Duodenal mucosa (tissue), 2 donors: ENCODE measurements at regions not wholly inside any gene's neighbourhood (a gene's known extent, or its start where the extent isn't known, plus 50 kb on each side); places are given as distances from the start of the nearest gene placed in this dataset.

Experiments
- H3K27ac ChIP-seq: one replicate; pipeline ENCODE4 v1.7.0; 2013; ENCODE audit warnings: low read depth, low read length
- H3K27me3 ChIP-seq, 2 donors: one replicate each; pipeline ENCODE4 v1.7.0; 2013; ENCODE audit warnings: low read length in 2 of 2, control low read depth in 1 of 2; ENCODE audit not compliant: insufficient read depth in 2 of 2, control insufficient read depth in 1 of 2
- H3K36me3 ChIP-seq, 2 donors: one replicate each; pipeline ENCODE4 v1.7.0; 2013; ENCODE audit warnings: low read length in 2 of 2, control low read depth in 1 of 2; ENCODE audit not compliant: insufficient read depth in 2 of 2, control insufficient read depth in 1 of 2
- H3K4me1 ChIP-seq, 2 donors: one replicate each; pipeline ENCODE4 v1.7.0; 2013; ENCODE audit warnings: low read length in 2 of 2, control low read depth in 1 of 2; ENCODE audit not compliant: insufficient read depth in 2 of 2, control insufficient read depth in 1 of 2
- H3K4me3 ChIP-seq, 2 donors: one replicate each; pipeline ENCODE4 v1.7.0; 2013; ENCODE audit warnings: low read length in 2 of 2, low read depth in 1 of 2
- H3K9ac ChIP-seq, 2 donors: one replicate each; pipeline ENCODE4 v1.7.0; 2013; ENCODE audit warnings: low read length in 2 of 2, low read depth in 1 of 2
- H3K9me3 ChIP-seq, 2 donors: one replicate each; pipeline ENCODE4 v1.7.0; 2013; ENCODE audit warnings: low read length in 2 of 2, control low read depth in 1 of 2; ENCODE audit not compliant: control insufficient read depth in 1 of 2

DNA sequence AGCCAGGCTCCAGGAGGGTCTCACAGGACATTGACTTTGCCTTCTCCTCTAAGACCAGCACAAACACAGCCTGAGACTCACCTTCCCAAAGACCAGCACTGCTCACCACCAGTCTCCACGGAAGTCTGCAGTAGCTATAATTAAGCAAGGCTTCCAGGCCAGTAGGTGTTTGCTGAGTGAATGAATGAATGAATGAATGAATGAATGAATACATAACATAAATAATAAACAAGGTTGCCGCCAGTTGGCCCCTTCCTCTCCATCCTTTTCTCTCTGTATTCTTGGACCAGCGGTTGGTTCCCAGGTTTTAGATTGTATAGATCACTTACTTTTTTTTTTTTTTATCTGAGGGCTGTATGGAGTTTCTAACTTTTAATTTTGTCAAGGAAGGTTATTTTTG is 222.4 kb upstream of the ID2 start:
- Histone ChIP-seq H3K9me3 (no peaks in the 10 kb centered on the region), H3K4me3 (no peak overlapping the region), H3K27ac (no peak overlapping the region), H3K9ac (no peak overlapping the region), H3K27me3 (no peaks in the 10 kb centered on the region), H3K4me1 (peaks cover 24% of the 10 kb centered on the region in 2 donors), H3K36me3 (no peaks in the 10 kb centered on the region)

DNA sequence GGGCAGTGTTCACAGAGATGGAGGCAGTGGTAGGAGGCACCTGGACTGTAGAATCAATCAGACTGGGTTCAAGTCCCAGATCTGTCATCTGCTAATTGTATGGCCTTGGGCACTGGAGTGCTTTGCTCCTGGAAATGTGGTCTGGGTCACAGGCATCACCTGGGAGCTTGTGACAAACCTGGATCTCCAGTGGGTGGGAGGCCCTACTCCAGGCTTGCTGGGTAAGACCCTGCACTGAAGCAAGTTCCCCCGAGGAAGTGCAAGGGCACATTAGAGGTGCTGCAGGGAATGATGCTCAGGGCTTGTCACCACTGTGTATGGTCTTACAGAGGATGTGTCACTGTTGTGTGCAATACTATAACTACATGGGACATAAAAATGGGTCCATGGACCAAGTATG is 220.5 kb upstream of the ID2 start:
- H3K36me3 ChIP-seq, result no peaks in the 10 kb centered on the region
- H3K27me3 ChIP-seq, result no peaks in the 10 kb centered on the region
- no peak overlapping the region for H3K9ac ChIP-seq
- no peaks in the 10 kb centered on the region for H3K9me3 ChIP-seq
- no peak overlapping the region for H3K4me3 ChIP-seq
- no peak overlapping the region for H3K27ac ChIP-seq
- peaks cover 18 to 22% of the 10 kb centered on the region in 2 donors for H3K4me1 ChIP-seq

DNA sequence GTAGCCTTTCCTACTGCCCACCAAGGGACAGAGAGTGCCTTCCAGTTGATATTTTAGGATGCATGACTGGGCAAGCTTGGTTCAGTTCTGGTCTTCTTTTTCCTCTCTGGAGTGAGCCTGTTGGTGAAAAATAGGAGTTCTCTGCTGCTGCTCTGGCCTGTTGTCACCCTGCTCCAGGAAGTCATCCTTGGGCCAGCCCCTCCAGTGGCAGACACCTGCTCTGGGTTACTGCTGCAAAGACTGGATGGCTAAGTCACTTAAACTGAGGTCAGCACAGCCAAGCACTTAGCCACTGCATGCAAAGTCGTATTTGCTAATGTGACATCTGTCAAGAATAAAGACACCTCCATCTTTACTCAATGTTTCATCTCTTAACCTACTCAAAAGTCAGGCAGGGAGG is 219.6 kb upstream of the ID2 start:
- H3K9me3 ChIP-seq, result no peaks in the 10 kb centered on the region
- H3K27ac ChIP-seq, result no peak overlapping the region
- H3K4me3 ChIP-seq, result no peak overlapping the region
- peaks cover 11 to 16% of the 10 kb centered on the region in 2 donors for H3K4me1 ChIP-seq
- H3K36me3 ChIP-seq, result no peaks in the 10 kb centered on the region
- no peak overlapping the region for H3K9ac ChIP-seq
- no peaks in the 10 kb centered on the region for H3K27me3 ChIP-seq

DNA sequence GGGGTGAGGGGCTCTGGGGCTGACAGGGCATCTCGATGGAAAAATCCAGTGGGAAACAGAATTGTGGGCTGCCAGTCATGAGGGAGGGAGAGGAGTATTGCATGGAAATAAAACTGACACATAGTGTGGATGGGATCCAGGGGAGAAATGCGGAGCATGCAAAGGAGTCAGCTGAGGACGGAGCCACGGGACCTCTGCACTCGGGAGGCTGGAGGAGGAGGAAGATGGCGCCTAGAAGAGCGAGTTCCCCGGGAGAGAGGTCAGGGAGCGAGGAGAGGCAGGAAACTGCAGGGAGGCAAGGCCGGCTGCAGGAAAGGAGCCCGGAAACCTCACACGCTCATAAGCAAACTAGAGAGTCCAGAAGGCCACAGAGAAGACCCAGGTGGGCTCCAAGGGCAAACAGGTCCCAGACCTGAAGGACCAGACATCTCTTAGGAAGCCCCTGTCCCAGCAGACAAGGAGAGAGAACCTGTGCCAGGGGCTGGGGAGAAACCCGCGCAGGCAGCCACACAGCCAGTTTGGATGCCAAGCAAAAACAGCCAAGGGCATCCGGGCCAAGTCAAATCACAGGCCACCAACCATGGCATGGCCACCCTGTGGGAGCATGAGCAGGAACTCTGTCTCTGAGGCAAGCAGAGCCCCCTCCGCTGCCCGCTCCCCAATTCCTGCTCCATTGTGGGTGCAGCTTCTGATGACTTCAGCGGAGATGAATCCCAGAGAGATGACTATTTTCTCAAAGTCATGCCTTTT is 218.8 kb upstream of the ID2 start:
- Histone ChIP-seq H3K27ac (no peak overlapping the region), H3K9ac (no peak overlapping the region), H3K36me3 (no peaks in the 10 kb centered on the region), H3K4me3 (no peak overlapping the region), H3K9me3 (no peaks in the 10 kb centered on the region), H3K27me3 (no peaks in the 10 kb centered on the region), H3K4me1 (peaks cover 6 to 10% of the 10 kb centered on the region in 2 donors)

DNA sequence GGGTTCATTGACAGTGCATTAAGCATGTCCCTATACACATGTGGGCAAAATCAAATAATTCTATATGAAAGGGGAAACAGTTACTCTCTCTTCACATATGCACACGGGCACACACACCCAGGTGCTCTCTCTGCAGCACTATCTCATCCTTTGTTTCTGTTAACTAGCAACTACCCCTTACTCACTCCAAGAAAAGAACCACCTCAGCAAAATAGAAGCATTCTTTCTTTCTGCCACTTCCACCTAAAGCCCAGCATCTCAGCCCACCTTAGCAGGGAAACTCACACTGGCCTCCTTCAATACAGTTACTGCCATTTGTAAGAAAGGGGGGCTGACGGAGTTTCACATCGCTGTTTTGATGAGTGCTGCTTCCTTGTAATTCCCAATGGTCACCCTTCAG is 216.3 kb upstream of the ID2 start:
- no peaks in the 10 kb centered on the region for H3K27me3 ChIP-seq
- no peak overlapping the region for H3K9ac ChIP-seq
- H3K4me1 ChIP-seq, result no peaks in the 10 kb centered on the region
- no peaks in the 10 kb centered on the region for H3K36me3 ChIP-seq
- H3K27ac ChIP-seq, result no peak overlapping the region
- no peak overlapping the region for H3K4me3 ChIP-seq
- no peaks in the 10 kb centered on the region for H3K9me3 ChIP-seq

DNA sequence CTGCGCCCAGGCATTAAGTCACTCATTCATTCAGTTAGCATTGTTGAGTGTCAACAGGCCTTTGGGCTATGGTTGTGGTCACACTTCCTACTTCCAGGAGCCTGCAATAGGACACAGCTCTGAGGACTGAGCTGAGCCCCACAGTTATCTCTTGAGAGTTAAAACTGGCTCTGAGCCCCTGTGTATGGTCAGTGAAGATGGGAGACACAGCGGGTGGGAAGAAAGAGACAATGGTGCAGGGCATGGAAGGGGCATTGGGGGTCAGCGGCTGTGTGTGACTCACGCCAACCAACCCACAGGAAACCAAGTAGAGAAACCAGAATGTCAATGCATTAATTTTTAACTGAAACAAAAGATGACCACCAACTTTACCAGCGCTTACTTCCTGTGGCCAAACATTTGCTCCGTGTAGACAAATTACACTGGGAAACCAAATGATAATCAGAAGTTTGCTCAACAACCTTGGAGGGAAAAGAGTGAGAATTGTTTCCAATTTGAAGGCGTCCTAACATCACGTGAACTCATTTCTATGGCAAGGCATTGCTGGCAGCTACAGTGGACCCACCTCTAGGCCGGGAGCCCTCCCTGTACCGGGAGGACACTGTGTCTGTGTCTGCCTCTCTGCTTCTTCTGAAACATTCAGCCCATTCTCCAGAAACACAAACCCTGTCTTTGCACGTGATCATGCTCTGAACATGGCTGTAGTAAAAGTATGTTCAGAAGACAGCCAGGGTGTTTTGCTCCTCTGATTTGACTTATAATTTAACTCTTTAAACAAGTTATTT is 212.0 kb upstream of the ID2 start:
- Histone ChIP-seq H3K9ac (no peak overlapping the region), H3K27me3 (no peaks in the 10 kb centered on the region), H3K4me3 (no peak overlapping the region), H3K27ac (no peak overlapping the region), H3K36me3 (no peaks in the 10 kb centered on the region), H3K4me1 (peaks cover 20 to 29% of the 10 kb centered on the region in 2 donors), H3K9me3 (no peaks in the 10 kb centered on the region)

DNA sequence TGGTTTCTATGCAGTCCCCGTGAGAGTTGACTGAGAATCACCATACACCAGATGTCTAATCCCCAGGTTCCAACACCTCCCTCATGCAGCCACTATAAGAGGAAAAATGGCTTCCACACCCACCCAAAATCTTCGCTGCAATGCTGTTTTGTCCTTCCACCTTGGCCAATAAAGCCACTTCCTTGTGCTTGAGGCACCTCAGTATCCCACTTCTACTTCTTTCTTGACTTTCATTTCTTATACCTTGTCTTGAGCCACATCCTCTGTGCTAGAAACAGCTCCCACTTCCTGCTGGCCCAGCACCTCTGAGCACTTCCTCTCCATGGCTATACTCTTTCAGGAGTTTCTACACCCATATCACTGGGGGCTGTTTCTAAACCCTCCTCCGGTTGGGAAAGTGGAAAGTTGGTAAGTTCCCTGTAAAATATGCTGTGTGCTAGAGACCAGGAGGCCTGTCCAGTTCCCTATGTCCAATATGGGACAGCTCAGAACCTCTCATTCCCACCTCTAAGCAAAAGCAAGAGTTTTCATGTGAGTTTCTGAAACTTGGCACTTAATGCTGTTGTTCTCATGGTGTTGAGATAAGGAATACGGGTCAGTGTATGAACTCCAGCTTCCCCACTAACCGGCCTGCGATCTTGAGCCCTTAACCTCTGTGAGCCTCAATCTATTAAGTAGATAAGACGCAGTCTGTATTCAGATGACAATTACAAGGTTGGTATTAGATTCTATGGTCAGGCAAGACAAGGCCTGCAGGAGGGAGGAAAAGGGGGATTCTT is 209.1 kb upstream of the ID2 start:
- no peaks in the 10 kb centered on the region for H3K36me3 ChIP-seq
- H3K4me3 ChIP-seq, result no peak overlapping the region
- H3K9me3 ChIP-seq, result no peaks in the 10 kb centered on the region
- peaks cover 45 to 56% of the 10 kb centered on the region in 2 donors for H3K4me1 ChIP-seq
- no peak overlapping the region for H3K27ac ChIP-seq
- no peak overlapping the region for H3K9ac ChIP-seq
- no peaks in the 10 kb centered on the region for H3K27me3 ChIP-seq

DNA sequence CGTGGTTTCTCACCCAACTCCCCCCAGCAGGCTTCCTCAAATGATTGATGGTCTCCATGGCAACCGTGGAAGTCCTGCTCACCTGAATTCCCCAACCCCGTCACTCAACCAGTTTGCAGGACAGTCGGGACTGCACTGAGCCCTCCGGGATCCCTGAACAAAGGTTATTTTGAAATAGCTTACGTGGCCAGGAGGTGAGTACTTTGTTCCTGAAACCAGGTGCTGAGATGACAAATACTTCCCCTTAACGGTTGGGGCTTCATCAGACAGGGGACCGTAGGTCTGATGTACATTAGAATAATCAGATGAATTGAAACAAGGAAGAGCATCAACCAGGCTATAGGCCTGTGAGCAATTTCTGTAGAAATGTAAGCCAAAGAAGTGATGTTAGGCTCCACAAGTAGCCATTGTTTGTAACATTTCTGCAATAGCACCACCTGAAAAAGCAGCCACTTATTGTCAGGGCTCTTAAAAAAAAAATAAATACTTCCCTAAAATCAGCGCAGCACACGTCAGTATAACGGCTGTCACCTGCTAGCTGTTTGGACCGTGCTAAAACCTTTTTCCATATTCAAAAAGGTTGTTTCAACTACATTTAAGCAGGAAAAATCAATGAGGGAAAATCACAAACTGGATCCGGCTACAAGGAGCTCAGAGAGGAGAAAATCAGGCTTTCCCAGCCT is 206.4 kb upstream of the ID2 start:
- H3K4me3 ChIP-seq, result no peak overlapping the region
- H3K27ac ChIP-seq, result peak overlapping the region; percentile 37
- no peaks in the 10 kb centered on the region for H3K9me3 ChIP-seq
- H3K36me3 ChIP-seq, result no peaks in the 10 kb centered on the region
- H3K27me3 ChIP-seq, result no peaks in the 10 kb centered on the region
- peaks cover 64 to 78% of the 10 kb centered on the region in 2 donors for H3K4me1 ChIP-seq
- H3K9ac ChIP-seq, result peak overlapping the region in 1 of 2 donors; percentile 17

DNA sequence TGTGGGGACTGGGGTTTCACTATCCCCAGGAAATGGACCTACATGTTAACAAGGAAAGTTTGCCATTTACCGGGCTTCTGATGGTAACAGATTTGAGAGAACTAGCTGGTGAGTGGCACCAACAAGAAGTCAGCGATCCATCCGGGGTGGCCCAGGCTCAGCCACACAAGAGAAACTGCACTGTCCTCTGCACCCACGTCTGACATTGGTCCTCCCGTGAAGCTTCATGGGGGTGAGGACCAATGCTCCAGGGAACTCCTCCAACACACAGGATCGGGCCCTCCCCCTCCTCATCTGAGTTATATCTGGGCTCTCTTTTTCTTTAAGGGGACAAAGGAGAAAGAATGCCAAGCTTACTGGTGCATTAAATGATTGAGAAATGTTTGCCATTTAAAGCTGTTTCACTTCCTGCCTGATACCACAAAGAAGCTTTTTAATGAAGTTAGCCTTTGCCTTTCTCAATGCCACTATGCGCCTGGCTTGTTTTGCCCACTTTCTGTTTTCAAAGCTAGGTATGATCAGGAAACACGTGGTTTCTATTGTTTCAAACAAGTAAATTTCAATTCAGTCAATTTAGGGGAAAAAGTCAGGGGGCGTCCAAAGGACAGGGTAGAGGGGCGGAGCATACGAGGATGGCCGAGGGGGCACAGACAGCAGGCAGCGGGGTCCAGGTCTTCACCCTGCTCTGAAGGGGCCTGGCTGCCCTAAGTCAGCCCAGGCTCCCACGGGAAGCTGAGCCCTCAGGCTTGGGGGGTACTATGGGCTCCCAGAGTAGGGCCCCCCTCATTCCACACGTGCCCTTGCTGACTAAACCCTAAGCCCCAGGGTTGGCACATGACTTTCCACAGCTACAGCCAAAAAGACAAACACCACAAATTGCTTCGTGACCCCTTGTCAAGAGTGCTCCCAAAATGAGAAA is 204.0 kb upstream of the ID2 start:
- peak overlapping the region in 1 of 2 donors; percentile 1 for H3K9ac ChIP-seq
- H3K4me1 ChIP-seq, result peaks cover 74 to 75% of the 10 kb centered on the region in 2 donors
- peak overlapping the region; percentile 10 to 22 for H3K4me3 ChIP-seq
- H3K27ac ChIP-seq, result no peak overlapping the region
- no peaks in the 10 kb centered on the region for H3K36me3 ChIP-seq
- no peaks in the 10 kb centered on the region for H3K27me3 ChIP-seq
- no peaks in the 10 kb centered on the region for H3K9me3 ChIP-seq
